H9 (cell line): ENCODE measurements at regions not wholly inside any gene's neighbourhood (a gene's known extent, or its start where the extent isn't known, plus 50 kb on each side); places are given as distances from the start of the nearest gene placed in this dataset.

ENCODE experiments used
- DNase-seq: peaks from one replicate; pipeline ENCODE4 v3.0.0-alpha.2; 2017
- H2AFZ ChIP-seq: one replicate; pipeline ENCODE4 v1.6.1; 2013; ENCODE audit warnings: mild to moderate bottlenecking, low read length, control low read depth, moderate library complexity
- H2AK5ac ChIP-seq: 2 replicates; pipeline ENCODE4 v1.6.1; 2013; ENCODE audit warnings: low read length, control low read depth, mixed read lengths; ENCODE audit not compliant: insufficient read length
- H2BK120ac ChIP-seq: one replicate; pipeline ENCODE4 v1.6.1; 2013; ENCODE audit warnings: low read depth, mild to moderate bottlenecking, low read length, control low read depth, inconsistent platforms; ENCODE audit not compliant: poor library complexity, severe bottlenecking
- H2BK12ac ChIP-seq: 2 replicates; pipeline ENCODE4 v1.6.1; 2013; ENCODE audit warnings: low read length, control low read depth, mixed read lengths, low read depth; ENCODE audit not compliant: insufficient read length
- H2BK15ac ChIP-seq: 2 replicates; pipeline ENCODE4 v1.6.1; 2013; ENCODE audit warnings: low read depth, low read length, control low read depth
- H2BK20ac ChIP-seq: one replicate; pipeline ENCODE4 v1.6.1; 2013; ENCODE audit warnings: low read depth, mild to moderate bottlenecking, low read length, control low read depth, inconsistent platforms; ENCODE audit not compliant: poor library complexity, severe bottlenecking
- H2BK5ac ChIP-seq: 2 replicates; pipeline ENCODE4 v1.6.1; 2013; ENCODE audit warnings: low read length, control low read depth, mixed read lengths; ENCODE audit not compliant: insufficient read length
- H3K14ac ChIP-seq: 2 replicates; pipeline ENCODE4 v1.6.1; 2013; ENCODE audit warnings: low read length, control low read depth; ENCODE audit not compliant: insufficient read depth
- H3K18ac ChIP-seq: 2 replicates; pipeline ENCODE4 v1.6.1; 2013; ENCODE audit warnings: low read depth, mild to moderate bottlenecking, mixed read lengths, low read length, control low read depth; ENCODE audit not compliant: insufficient read length
- H3K23ac ChIP-seq: 2 replicates; pipeline ENCODE4 v1.6.1; 2013; ENCODE audit warnings: low read length, control low read depth, mixed read lengths, low read depth; ENCODE audit not compliant: insufficient read length
- H3K23me2 ChIP-seq: 2 replicates; pipeline ENCODE4 v1.6.1; 2013; ENCODE audit warnings: low read depth, mild to moderate bottlenecking, mixed read lengths, low read length, control low read depth; ENCODE audit not compliant: insufficient read length, poor library complexity, severe bottlenecking
- H3K27ac ChIP-seq: 2 replicates; pipeline ENCODE4 v1.5.1; 2013; ENCODE audit warnings: low read length, control low read depth, mixed read lengths, low read depth; ENCODE audit not compliant: insufficient read length
- H3K27me3 ChIP-seq: 2 replicates; pipeline ENCODE4 v1.6.1; 2013; ENCODE audit warnings: low read length, control low read depth, inconsistent platforms; ENCODE audit not compliant: insufficient read depth
- H3K4ac ChIP-seq: 2 replicates; pipeline ENCODE4 v1.6.1; 2013; ENCODE audit warnings: low read depth, mild to moderate bottlenecking, control low read depth, inconsistent platforms, low read length, moderate library complexity
- H3K4me1 ChIP-seq: 2 replicates; pipeline ENCODE4 v1.6.1; 2013; ENCODE audit warnings: low read length, control low read depth, inconsistent platforms; ENCODE audit not compliant: insufficient read depth
- H3K4me2 ChIP-seq: 2 replicates; pipeline ENCODE4 v1.6.1; 2013; ENCODE audit warnings: low read length, control low read depth, mixed read lengths; ENCODE audit not compliant: insufficient read length, insufficient read depth
- H3K56ac ChIP-seq: 2 replicates; pipeline ENCODE4 v1.6.1; 2013; ENCODE audit warnings: low read depth, mild to moderate bottlenecking, mixed read lengths, low read length, control low read depth; ENCODE audit not compliant: insufficient read length
- H3K79me1 ChIP-seq: 2 replicates; pipeline ENCODE4 v1.6.1; 2013; ENCODE audit warnings: low read depth, mild to moderate bottlenecking, moderate library complexity, low read length, control low read depth, inconsistent platforms; ENCODE audit not compliant: insufficient read depth, poor library complexity, severe bottlenecking
- H3K79me2 ChIP-seq: 2 replicates; pipeline ENCODE4 v1.6.1; 2013; ENCODE audit warnings: low read length, control low read depth, inconsistent platforms; ENCODE audit not compliant: insufficient read depth
- H3K9ac ChIP-seq: 2 replicates; pipeline ENCODE4 v1.6.1; 2013; ENCODE audit warnings: low read length, control low read depth, mixed read lengths; ENCODE audit not compliant: insufficient read length; ENCODE audit errors: extremely low read depth
- H3K9me3 ChIP-seq: one replicate; pipeline ENCODE4 v1.6.1; 2013; ENCODE audit warnings: low read depth, low read length, inconsistent platforms; ENCODE audit not compliant: control insufficient read depth
- H3T11ph ChIP-seq: one replicate; pipeline ENCODE4 v1.6.1; 2013; ENCODE audit warnings: mild to moderate bottlenecking, low read length, control low read depth, inconsistent platforms
- H4K20me1 ChIP-seq: one replicate; pipeline ENCODE4 v1.6.1; 2013; ENCODE audit not compliant: control insufficient read depth, insufficient read length, insufficient read depth
- H4K5ac ChIP-seq: 2 replicates; pipeline ENCODE4 v1.6.1; 2013; ENCODE audit warnings: low read depth, mild to moderate bottlenecking, mixed read lengths, low read length, control low read depth; ENCODE audit not compliant: insufficient read length
- H4K8ac ChIP-seq: replicated peaks from 2 replicates; pipeline ENCODE4 v1.6.1; 2013; ENCODE audit warnings: low read length, control low read depth, mixed read lengths, low read depth; ENCODE audit not compliant: insufficient read length
- H4K91ac ChIP-seq: 2 replicates; pipeline ENCODE4 v1.6.1; 2013; ENCODE audit warnings: low read depth, mild to moderate bottlenecking, moderate library complexity, mixed read lengths, low read length, control low read depth; ENCODE audit not compliant: insufficient read length
- H3K27ac Mint-ChIP-seq, 3 experiments: 2 replicates in 2 of 3; 3 replicates in 1 of 3; pipeline ENCODE4 v1.8.0; 2020 to 2021; ENCODE audit warnings: mixed read lengths in 3 of 3, mild to moderate bottlenecking in 1 of 3, moderate library complexity in 1 of 3
- H3K27me3 Mint-ChIP-seq: 2 replicates; pipeline ENCODE4 v1.8.0; 2021; ENCODE audit warnings: low read depth, mild to moderate bottlenecking, moderate library complexity, mixed read lengths
- H3K36me3 Mint-ChIP-seq, 3 experiments: 2 replicates in 2 of 3; 3 replicates in 1 of 3; pipeline ENCODE4 v1.8.0; 2020 to 2021; ENCODE audit warnings: low read depth in 3 of 3, mixed read lengths in 3 of 3; ENCODE audit not compliant: insufficient read depth in 1 of 3
- H3K4me1 Mint-ChIP-seq, 2 experiments: 2 replicates each; pipeline ENCODE4 v1.8.0; 2020; ENCODE audit warnings: mixed read lengths in 2 of 2
- H3K4me3 Mint-ChIP-seq, 2 experiments: 2 replicates in 1 of 2; 3 replicates in 1 of 2; pipeline ENCODE4 v1.8.0; 2020 to 2021; ENCODE audit warnings: mild to moderate bottlenecking in 2 of 2, mixed read lengths in 2 of 2, moderate library complexity in 1 of 2
- H3K9me3 Mint-ChIP-seq, 2 experiments: 2 replicates in 1 of 2; 3 replicates in 1 of 2; pipeline ENCODE4 v1.8.0; 2020; ENCODE audit warnings: mild to moderate bottlenecking in 2 of 2, mixed read lengths in 2 of 2, moderate library complexity in 1 of 2
- CTCF ChIP-seq: fragments of 200-600 bp; sonication (generic); conservative IDR thresholded peaks from 3 replicates; pipeline ENCODE4 v1.8.0; 2021; ENCODE audit warnings: antibody characterized with exemption, mild to moderate bottlenecking
- WGBS: extraction: QIAGEN DNeasy Blood & Tissue Kit; methylation state at CpG from one replicate; pipeline ENCODE4 v1.1.7; 2013; ENCODE audit warnings: missing lambda C conversion rate, low lambda C conversion rate, mixed read lengths; ENCODE audit not compliant: insufficient read length; ENCODE audit errors: extremely low coverage; 5-methylcytosine and 5-hydroxymethylcytosine counted together

GRCh38 chr18:14947482-14948162 lies 199.7 kb downstream of the ANKRD30B start:
- no peak overlapping the region for H2BK5ac ChIP-seq
- Mint-ChIP-seq H3K36me3 (peaks cover 7 to 22% (median 10%) of the 10 kb centered on the region in 3 experiments; a peak in 6 of 7 replicates), H3K9me3 (peaks cover 94 to 96% of the 10 kb centered on the region in 2 experiments), H3K4me1 (no peaks in the 10 kb centered on the region), H3K27ac (no peak overlapping the region), H3K4me3 (no peak overlapping the region), H3K27me3 (no peaks in the 10 kb centered on the region; the same call in 1 of the 2 replicates)
- TF ChIP-seq CTCF = no peak
- no peak overlapping the region for H4K5ac ChIP-seq
- no peaks in the 10 kb centered on the region for H3K4me1 ChIP-seq
- no CpG with 5 or more reads among the region's 8 CpGs for WGBS
- H2BK15ac ChIP-seq = no peak overlapping the region
- DNase-seq = no peak
- H2AK5ac ChIP-seq = no peak overlapping the region
- H4K91ac ChIP-seq = no peak overlapping the region
- no peak overlapping the region for H2BK120ac ChIP-seq
- no peak overlapping the region for H3K9ac ChIP-seq
- no peak overlapping the region for H3K56ac ChIP-seq
- H3K9me3 ChIP-seq = peaks cover 89% of the 10 kb centered on the region
- no peak overlapping the region for H2AFZ ChIP-seq
- H3K27ac ChIP-seq = no peak overlapping the region
- H3K4me2 ChIP-seq = no peak overlapping the region
- H4K20me1 ChIP-seq = no peaks in the 10 kb centered on the region
- no peak overlapping the region for H3K14ac ChIP-seq
- H3K23ac ChIP-seq = no peak overlapping the region
- no peak overlapping the region for H3K18ac ChIP-seq
- H3K23me2 ChIP-seq = no peaks in the 10 kb centered on the region
- H2BK12ac ChIP-seq = no peak overlapping the region
- no peaks in the 10 kb centered on the region for H3K79me1 ChIP-seq
- H2BK20ac ChIP-seq = no peak overlapping the region
- H3K79me2 ChIP-seq = no peaks in the 10 kb centered on the region
- no peak overlapping the region for H3K4ac ChIP-seq
- no peak overlapping the region for H4K8ac ChIP-seq
- no peaks in the 10 kb centered on the region for H3K27me3 ChIP-seq
- no peak overlapping the region for H3T11ph ChIP-seq
